HepG2 (cell line): ENCODE measurements at regions not wholly inside any gene's neighbourhood (a gene's known extent, or its start where the extent isn't known, plus 50 kb on each side); places are given as distances from the start of the nearest gene placed in this dataset.

Experiments
- ATAC-seq: fragments of 200-7000 bp; cut with Tn5 transposase; 3 replicates; pipeline ENCODE4 v1.9.1; 2020; ENCODE audit warnings: mild to moderate bottlenecking, moderate library complexity
- BruUV-seq: library from RNA; stranded (reverse); fragments of 400-500 nt; replicated peaks from 2 replicates; lab custom pipeline; 2021; lab: Mats Ljungman, UMichigan
- CTCF ChIA-PET: fragments of 300-600 bp; formaldehyde crosslinking; extraction: SDS; loops from one replicate; lab custom pipeline; 2021; ENCODE audit warnings: low total read pairs, inconsistent platforms, low intra/inter-chr PET ratio; lab: Yijun Ruan, JAX
- POLR2A ChIA-PET: fragments of 350-600 bp; sonication (Branson Sonifier 250); formaldehyde crosslinking; loops from one replicate; lab custom pipeline; 2020; ENCODE audit warnings: antibody characterized with exemption, inconsistent platforms; lab: Yijun Ruan, JAX
- DNase-seq: peaks from one replicate; pipeline ENCODE4 v3.0.0-alpha.2; 2015; ENCODE audit warnings: low spot score
- FAIRE-seq: peaks from 3 replicates; lab custom pipeline; 2011; peaks lifted over from hg19 to GRCh38; lab: Jason Lieb, UNC
- H2AFZ ChIP-seq: one replicate; pipeline ENCODE4 v1.6.1; 2011; ENCODE audit warnings: low read length, inconsistent platforms
- H3K27ac ChIP-seq: fragments of 300-600 bp; 3 replicates; pipeline ENCODE4 v1.8.0; 2011; ENCODE audit warnings: mixed run types, mild to moderate bottlenecking, mixed read lengths, low read length, inconsistent platforms; ENCODE audit not compliant: insufficient read depth; ENCODE audit errors: extremely low read length
- H3K27me3 ChIP-seq, 2 experiments: fragments of 200-600 bp in 1 of 2; 2 replicates in 1 of 2; 3 replicates in 1 of 2; pipeline versions ENCODE4 v1.6.0 to v1.8.0; 2011; ENCODE audit warnings: low read length in 2 of 2, mild to moderate bottlenecking in 2 of 2, moderate library complexity in 2 of 2, inconsistent platforms in 1 of 2; ENCODE audit not compliant: insufficient read depth in 2 of 2, control insufficient read depth in 1 of 2
- H3K36me3 ChIP-seq, 2 experiments: fragments of 200-600 bp in 1 of 2; replicated peaks in 1 of 2; 2 replicates in 1 of 2; 3 replicates in 1 of 2; pipeline versions ENCODE4 v1.5.1 to v1.8.0; 2011; ENCODE audit warnings: low read length in 2 of 2, inconsistent platforms in 1 of 2; ENCODE audit not compliant: insufficient read depth in 2 of 2, control insufficient read depth in 1 of 2
- H3K4me1 ChIP-seq: 2 replicates; pipeline ENCODE4 v1.5.1; 2012; ENCODE audit warnings: low read length, inconsistent platforms; ENCODE audit not compliant: insufficient read depth
- H3K4me2 ChIP-seq: 2 replicates; pipeline ENCODE4 v1.6.0; 2011; ENCODE audit warnings: low read depth, low read length, inconsistent platforms
- H3K4me3 ChIP-seq, 3 experiments: fragments of 200-600 bp in 1 of 3; sonication (generic), shearing (Covaris generic) in 1 of 3; replicated peaks in 1 of 3; 2 replicates each; pipeline ENCODE4 v1.5.1; 2011 to 2016; ENCODE audit warnings: low read length in 3 of 3, inconsistent platforms in 2 of 3, low read depth in 2 of 3, mild to moderate bottlenecking in 2 of 3, control low read depth in 1 of 3, mixed read lengths in 1 of 3; ENCODE audit not compliant: insufficient read depth in 1 of 3
- H3K79me2 ChIP-seq: one replicate; pipeline ENCODE4 v1.6.1; 2011; ENCODE audit warnings: low read length, inconsistent platforms; ENCODE audit not compliant: insufficient read depth
- H3K9ac ChIP-seq: 2 replicates; pipeline ENCODE4 v1.6.0; 2011; ENCODE audit warnings: mild to moderate bottlenecking, low read depth, low read length, inconsistent platforms; ENCODE audit not compliant: insufficient read depth
- H3K9me3 ChIP-seq: 2 replicates; pipeline ENCODE4 v1.5.1; 2012; ENCODE audit warnings: mild to moderate bottlenecking, low read length
- H4K20me1 ChIP-seq: 2 replicates; pipeline ENCODE4 v1.6.0; 2011; ENCODE audit warnings: inconsistent platforms, mild to moderate bottlenecking, low read length, moderate library complexity; ENCODE audit not compliant: insufficient read depth
- TERF1 ChIP-seq: sonication (generic); formaldehyde crosslinking; IDR thresholded peaks from 2 replicates; pipeline ENCODE4 v1.8.0; 2022; ENCODE audit warnings: mild to moderate bottlenecking, missing genetic modification reagents, moderate library complexity
- ZNF136 ChIP-seq: sonication (generic); formaldehyde crosslinking; IDR thresholded peaks from 2 replicates; pipeline ENCODE4 v1.8.1; 2022; ENCODE audit warnings: low read depth, mild to moderate bottlenecking, moderate library complexity, missing genetic modification reagents
- ZNF343 ChIP-seq: sonication (generic); formaldehyde crosslinking; IDR thresholded peaks from 2 replicates; pipeline ENCODE4 v1.4.0; 2020; ENCODE audit warnings: mild to moderate bottlenecking, missing genetic modification reagents
- ZNF530 ChIP-seq: sonication (generic); formaldehyde crosslinking; IDR thresholded peaks from 2 replicates; pipeline ENCODE4 v1.5.0; 2020; ENCODE audit warnings: low read depth, mild to moderate bottlenecking, missing genetic modification reagents
- WGBS: methylation state at CpG from one replicate; pipeline ENCODE4 v1.1.6; 2017; ENCODE audit warnings: low lambda C conversion rate; 5-methylcytosine and 5-hydroxymethylcytosine counted together
- in situ Hi-C: cut with HindIII; loops from 2 replicates; pipeline ENCODE4 v1.10.0; 2017; ENCODE audit warnings: low pct_unique_long_range_greater_than_20kb; ENCODE audit not compliant: extremely low pct_ligation_motif_present
- intact Hi-C: fragments of 100-400 bp; cut with micrococcal nuclease; formaldehyde crosslinking; loops from one replicate; pipeline ENCODE4 v1.10.0; 2022; ENCODE audit not compliant: unreplicated experiment
- TF ChIP-seq, protein P1 (sequence below): sonication (generic); formaldehyde crosslinking; IDR thresholded peaks from 2 replicates; pipeline ENCODE4 v1.4.0; 2020; ENCODE audit warnings: missing genetic modification reagents

DNA sequence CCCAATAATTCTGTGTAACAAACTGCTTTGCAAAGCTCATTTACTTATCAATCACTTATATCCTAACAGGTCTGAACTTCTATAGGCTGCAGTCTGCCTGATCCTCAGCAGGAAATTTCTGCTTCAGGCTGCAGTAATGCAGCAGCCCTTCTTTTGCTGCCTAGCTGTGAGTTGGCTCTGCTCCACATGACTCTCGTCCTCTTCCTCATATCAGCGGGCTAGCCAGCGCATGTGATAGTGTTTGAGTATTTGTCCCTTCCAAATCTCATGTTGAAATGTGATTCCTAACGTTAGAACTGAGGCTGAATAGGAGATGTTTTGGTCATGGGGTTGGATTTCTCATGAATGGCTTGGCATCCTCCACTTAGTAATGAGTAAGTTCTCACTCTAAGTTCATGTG, 387.8 kb downstream of the SEMA3D start (continued):
- no peak for TF ChIP-seq TERF1 (CRISPR knock-in tag)
- no peak for TF ChIP-seq ZNF530
- TF ChIP-seq ZNF136 = no peak

- TF ChIP-seq ZNF343 (CRISPR knock-in tag) = no peak
- TF ChIP-seq, protein P1, sequence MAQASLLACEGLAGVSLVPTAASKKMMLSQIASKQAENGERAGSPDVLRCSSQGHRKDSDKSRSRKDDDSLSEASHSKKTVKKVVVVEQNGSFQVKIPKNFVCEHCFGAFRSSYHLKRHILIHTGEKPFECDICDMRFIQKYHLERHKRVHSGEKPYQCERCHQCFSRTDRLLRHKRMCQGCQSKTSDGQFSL (CRISPR knock-in tag) = no peak
- H3K9me3 ChIP-seq = no peaks in the 10 kb centered on the region; the same call in 1 of the 2 replicates
- no TSS peak for BruUV-seq
- no peak overlapping the region for H2AFZ ChIP-seq
- CTCF ChIA-PET = no interaction called here
- no peaks in the 10 kb centered on the region for H3K27me3 ChIP-seq
- DNase-seq (no peak), FAIRE-seq (no peak), ATAC-seq (no peak)
- H3K4me3 ChIP-seq = no peak overlapping the region
- H3K4me1 ChIP-seq = no peaks in the 10 kb centered on the region
- no peak overlapping the region for H3K9ac ChIP-seq
- intact Hi-C loops (no loop called here), in situ Hi-C loops (no loop called here)
- 19% methylated on average over 8 of the region's 8 CpGs for WGBS
- POLR2A ChIA-PET = no interaction called here
- no peak overlapping the region for H3K4me2 ChIP-seq
- H4K20me1 ChIP-seq = no peaks in the 10 kb centered on the region
- no peak overlapping the region for H3K27ac ChIP-seq
- no peaks in the 10 kb centered on the region for H3K79me2 ChIP-seq
- H3K36me3 ChIP-seq = no peaks in the 10 kb centered on the region
These were observed 394.5 kb downstream of the SEMA3D start for GRCh38 chr7:84792231-84792893.
